ENCODE measurements at regions not wholly inside any gene's neighbourhood (a gene's known extent, or its start where the extent isn't known, plus 50 kb on each side); places are given as distances from the start of the nearest gene placed in this dataset.

- no peak for TF ChIP-seq ELF4 (IDR thresholded peaks at IDR 0.05)
- no peak for TF ChIP-seq NFRKB (IDR thresholded peaks at IDR 0.05)
- no peak for TF ChIP-seq FOXA1 (IDR thresholded peaks at IDR 0.05)
- TF ChIP-seq FOXM1 (IDR thresholded peaks at IDR 0.05; ENCODE audit: borderline replicate concordance) = no peak
- TF ChIP-seq LEF1 (IDR thresholded peaks at IDR 0.05; ENCODE audit: borderline replicate concordance) = no peak
Observed at GRCh38 chr7:119010635-119011034, 786.1 kb downstream of the ANKRD7 start.
